HEK293T (cell line): ENCODE measurements at regions not wholly inside any gene's neighbourhood (a gene's known extent, or its start where the extent isn't known, plus 50 kb on each side); places are given as distances from the start of the nearest gene placed in this dataset.

Experiments used
- ARNT ChIP-seq: fragments of 450-650 bp; IDR thresholded peaks from 2 replicates; pipeline ENCODE4 v1.6.1; 2017; ENCODE audit warnings: mild to moderate bottlenecking
- CTBP1 ChIP-seq: fragments of 450-650 bp; IDR thresholded peaks from 2 replicates; pipeline ENCODE4 v1.6.1; 2016; ENCODE audit warnings: borderline replicate concordance
- FOXA1 ChIP-seq: fragments of 450-650 bp; IDR thresholded peaks from 2 replicates; pipeline ENCODE4 v1.6.1; 2016; ENCODE audit warnings: mild to moderate bottlenecking
- FOXK2 ChIP-seq: fragments of 450-650 bp; IDR thresholded peaks from 2 replicates; pipeline ENCODE4 v1.6.1; 2016; ENCODE audit warnings: mild to moderate bottlenecking
- HDGF ChIP-seq: fragments of 450-650 bp; IDR thresholded peaks from 2 replicates; pipeline ENCODE4 v1.6.1; 2017; ENCODE audit warnings: antibody characterized with exemption, borderline replicate concordance
- PKNOX1 ChIP-seq: fragments of 450-650 bp; IDR thresholded peaks from 2 replicates; pipeline ENCODE4 v1.6.1; 2016
- SP1 ChIP-seq: fragments of 450-650 bp; IDR thresholded peaks from 2 replicates; pipeline ENCODE4 v1.6.1; 2017
- SUZ12 ChIP-seq: fragments of 450-650 bp; IDR thresholded peaks from 2 replicates; pipeline ENCODE4 v1.6.1; 2016; ENCODE audit warnings: mild to moderate bottlenecking
- TARDBP ChIP-seq: fragments of 450-650 bp; IDR thresholded peaks from 2 replicates; pipeline ENCODE4 v1.6.1; 2016

- no peak for TF ChIP-seq SP1
- no peak for TF ChIP-seq TARDBP
- no peak for TF ChIP-seq HDGF
- no peak for TF ChIP-seq FOXA1
- TF ChIP-seq FOXK2 = no peak
- no peak for TF ChIP-seq PKNOX1
- TF ChIP-seq ARNT = no peak
- TF ChIP-seq SUZ12 = no peak
- TF ChIP-seq CTBP1 = no peak
Measured at GRCh38 chr3:34568766-34569165, 770.3 kb downstream of the PDCD6IP start.
